DMS 273 treated with DMSO at 0.1 percent for 48 hours (cell line): ENCODE measurements at regions not wholly inside any gene's neighbourhood (a gene's known extent, or its start where the extent isn't known, plus 50 kb on each side); places are given as distances from the start of the nearest gene placed in this dataset.

Source experiments
- DNase-seq: peaks from one replicate; lab custom pipeline; 2025; lab: John Stamatoyannopoulos, UW

GRCh38 chr16:8271344-8271743, 319.0 kb downstream of the TMEM114 start:
- no peak for DNase-seq

- no peak for DNase-seq
Observed at GRCh38 chr16:8262299-8262698, 328.0 kb downstream of the TMEM114 start.

GRCh38 chr16:8260140-8260539, 330.2 kb downstream of the TMEM114 start:
- DNase-seq: no peak

GRCh38 chr16:8258523-8258922, 331.8 kb downstream of the TMEM114 start:
- DNase-seq: no peak

GRCh38 chr16:8257561-8257960, 332.8 kb downstream of the TMEM114 start:
- no peak for DNase-seq

- no peak for DNase-seq
Observed at GRCh38 chr16:8254405-8254804, 335.9 kb downstream of the TMEM114 start.

- DNase-seq: no peak
Observed at GRCh38 chr16:8253718-8254117, 336.6 kb downstream of the TMEM114 start.

- no peak for DNase-seq
Observed at GRCh38 chr16:8251727-8252126, 338.6 kb downstream of the TMEM114 start.

GRCh38 chr16:8251298-8251697, 339.0 kb downstream of the TMEM114 start:
- no peak for DNase-seq

- no peak for DNase-seq
Observed at GRCh38 chr16:8247993-8248392, 342.3 kb downstream of the TMEM114 start.

GRCh38 chr16:8243981-8244380, 346.3 kb downstream of the TMEM114 start:
- DNase-seq: no peak

GRCh38 chr16:8241408-8241807, 348.9 kb downstream of the TMEM114 start:
- DNase-seq: no peak

GRCh38 chr16:8239443-8239842, 350.9 kb downstream of the TMEM114 start:
- no peak for DNase-seq

GRCh38 chr16:8237452-8237851, 352.9 kb downstream of the TMEM114 start:
- DNase-seq: no peak

GRCh38 chr16:8236816-8237215, 353.5 kb downstream of the TMEM114 start:
- DNase-seq: no peak

GRCh38 chr16:8230497-8230896, 359.8 kb downstream of the TMEM114 start:
- DNase-seq: no peak

GRCh38 chr16:8229011-8229520, 361.2 kb downstream of the TMEM114 start:
- DNase-seq: no peak

GRCh38 chr16:8217201-8217600, 373.1 kb downstream of the TMEM114 start:
- DNase-seq: no peak

- DNase-seq: no peak
Observed at GRCh38 chr16:8204769-8205168, 385.5 kb downstream of the TMEM114 start.

- no peak for DNase-seq
Observed at GRCh38 chr16:8204096-8204495, 386.2 kb downstream of the TMEM114 start.

GRCh38 chr16:8203101-8203500, 387.2 kb downstream of the TMEM114 start:
- no peak for DNase-seq

GRCh38 chr16:8200839-8201238, 389.5 kb downstream of the TMEM114 start:
- DNase-seq: no peak

GRCh38 chr16:8199390-8199789, 390.9 kb downstream of the TMEM114 start:
- no peak for DNase-seq

GRCh38 chr16:8194794-8195193, 395.5 kb downstream of the TMEM114 start:
- DNase-seq: no peak

- no peak for DNase-seq
Observed at GRCh38 chr16:8188841-8189240, 401.5 kb downstream of the TMEM114 start.
